Left ventricle myocardium inferior (tissue), 1 donor: ENCODE measurements at regions not wholly inside any gene's neighbourhood (a gene's known extent, or its start where the extent isn't known, plus 50 kb on each side); places are given as distances from the start of the nearest gene placed in this dataset.

Experiments used
- DNase-seq: peaks from one replicate; pipeline ENCODE4 v3.0.0-alpha.2; 2020
- H3K27ac ChIP-seq: fragments of 200-600 bp; replicated peaks from 2 replicates; pipeline ENCODE4 v1.8.0; 2021
- H3K27me3 ChIP-seq: fragments of 200-600 bp; 2 replicates; pipeline ENCODE4 v1.8.0; 2021; ENCODE audit warnings: low read depth
- H3K36me3 ChIP-seq: fragments of 200-600 bp; 2 replicates; pipeline ENCODE4 v1.8.0; 2021
- H3K4me1 ChIP-seq: fragments of 200-600 bp; 2 replicates; pipeline ENCODE4 v1.8.0; 2021
- H3K4me3 ChIP-seq: fragments of 200-600 bp; 2 replicates; pipeline ENCODE4 v1.8.0; 2021; ENCODE audit warnings: mild to moderate bottlenecking, moderate library complexity
- H3K9me3 ChIP-seq: fragments of 200-600 bp; replicated peaks from 2 replicates; pipeline ENCODE4 v1.8.0; 2021
- CTCF ChIP-seq: fragments of 200-600 bp; IDR thresholded peaks from 2 replicates; pipeline ENCODE4 v1.8.0; 2021; ENCODE audit warnings: antibody characterized with exemption, mild to moderate bottlenecking, borderline replicate concordance
- intact Hi-C: fragments of 100-400 bp; cut with micrococcal nuclease; formaldehyde crosslinking; loops from one replicate; pipeline ENCODE4 v1.11.0; 2022
- donor health status: DM: no; HTN: yes; CAD: no; lungs with severe emphysema.

GRCh38 chr2:185202381-185202780 is 536.2 kb upstream of the FSIP2 start:
- no peaks in the 10 kb centered on the region for H3K4me1 ChIP-seq
- intact Hi-C loops = no loop called here
- H3K36me3 ChIP-seq = no peaks in the 10 kb centered on the region
- TF ChIP-seq CTCF = no peak
- no peak for DNase-seq
- H3K27me3 ChIP-seq = no peaks in the 10 kb centered on the region
- H3K9me3 ChIP-seq = no peaks in the 10 kb centered on the region
- H3K27ac ChIP-seq = no peak overlapping the region
- H3K4me3 ChIP-seq = no peak overlapping the region

- H3K4me1 ChIP-seq = no peaks in the 10 kb centered on the region
- DNase-seq = no peak
- H3K27me3 ChIP-seq = no peaks in the 10 kb centered on the region
- no peak overlapping the region for H3K27ac ChIP-seq
- intact Hi-C loops = no loop called here
- no peak for TF ChIP-seq CTCF
- no peaks in the 10 kb centered on the region for H3K9me3 ChIP-seq
- no peak overlapping the region for H3K4me3 ChIP-seq
- H3K36me3 ChIP-seq = no peaks in the 10 kb centered on the region
Observed at GRCh38 chr2:185202945-185203528, 535.6 kb upstream of the FSIP2 start.

GRCh38 chr2:185208261-185208660 is 530.3 kb upstream of the FSIP2 start:
- no peaks in the 10 kb centered on the region for H3K36me3 ChIP-seq
- H3K9me3 ChIP-seq = no peaks in the 10 kb centered on the region
- intact Hi-C loops = no loop called here
- DNase-seq = no peak
- no peaks in the 10 kb centered on the region for H3K4me1 ChIP-seq
- peak; percentile 23 for TF ChIP-seq CTCF
- no peak overlapping the region for H3K4me3 ChIP-seq
- H3K27ac ChIP-seq = no peak overlapping the region
- H3K27me3 ChIP-seq = no peaks in the 10 kb centered on the region

GRCh38 chr2:185215497-185215896 is 523.1 kb upstream of the FSIP2 start:
- no peak for TF ChIP-seq CTCF
- DNase-seq = no peak
- intact Hi-C loops = no loop called here
- no peak overlapping the region for H3K27ac ChIP-seq
- H3K4me3 ChIP-seq = no peak overlapping the region
- no peaks in the 10 kb centered on the region for H3K9me3 ChIP-seq
- H3K4me1 ChIP-seq = no peaks in the 10 kb centered on the region
- H3K27me3 ChIP-seq = no peaks in the 10 kb centered on the region
- no peaks in the 10 kb centered on the region for H3K36me3 ChIP-seq

GRCh38 chr2:185219981-185220380 is 518.6 kb upstream of the FSIP2 start:
- no peak overlapping the region for H3K4me3 ChIP-seq

More at GRCh38 chr2:185219981-185220380, 518.6 kb upstream of the FSIP2 start:
- intact Hi-C loops = no loop called here
- Histone ChIP-seq H3K4me1 (no peaks in the 10 kb centered on the region), H3K27ac (no peak overlapping the region), H3K36me3 (no peaks in the 10 kb centered on the region), H3K9me3 (no peaks in the 10 kb centered on the region), H3K27me3 (no peaks in the 10 kb centered on the region)
- DNase-seq = no peak
- no peak for TF ChIP-seq CTCF
